HCT116 (cell line): ENCODE measurements at regions not wholly inside any gene's neighbourhood (a gene's known extent, or its start where the extent isn't known, plus 50 kb on each side); places are given as distances from the start of the nearest gene placed in this dataset.

Source experiments
- EZH2 ChIP-seq: fragments of 200-600 bp; sonication (generic); IDR thresholded peaks from 2 replicates; pipeline ENCODE4 v1.6.1; 2017; ENCODE audit warnings: antibody characterized with exemption, mixed run types
- EZH2phosphoT487 ChIP-seq: fragments of 200-600 bp; IDR thresholded peaks from 2 replicates; pipeline ENCODE4 v1.6.1; 2018; ENCODE audit warnings: antibody characterized with exemption, borderline replicate concordance
- POLR2A ChIP-seq: IDR thresholded peaks from 2 replicates; pipeline ENCODE4 v1.7.0; 2011; ENCODE audit warnings: borderline replicate concordance; ENCODE audit not compliant: insufficient read depth, insufficient read length; ENCODE audit errors: extremely low read depth
- RAD21 ChIP-seq: IDR thresholded peaks from 2 replicates; pipeline ENCODE4 v1.6.1; 2012; ENCODE audit warnings: low read depth, mild to moderate bottlenecking
- ZNF274 ChIP-seq: fragments of 200-500 bp; sonication (Bioruptor generic); IDR thresholded peaks from 2 replicates; pipeline ENCODE4 v1.6.1; 2014; ENCODE audit warnings: mild to moderate bottlenecking, low read depth, low read length, inconsistent platforms
- TF ChIP-seq, protein P1 (sequence below), 3 experiments: fragments of 200-600 bp in 1 of 3; sonication (generic) in 1 of 3; IDR thresholded peaks in 2 of 3; conservative IDR thresholded peaks in 1 of 3; 2 replicates each; pipeline ENCODE4 v1.5.1; 2012 to 2017; ENCODE audit warnings: low read depth in 2 of 3, low read length in 2 of 3, antibody characterized with exemption in 1 of 3, borderline replicate concordance in 1 of 3, control low read depth in 1 of 3, mild to moderate bottlenecking in 1 of 3, mixed read lengths in 1 of 3, mixed run types in 1 of 3, moderate library complexity in 1 of 3; ENCODE audit not compliant: insufficient read depth in 1 of 3
- TF ChIP-seq, protein P2 (sequence below): IDR thresholded peaks from 2 replicates; pipeline ENCODE4 v1.6.1; 2012; ENCODE audit warnings: low read depth
- TF ChIP-seq, protein P3 (sequence below): IDR thresholded peaks from 2 replicates; pipeline ENCODE4 v1.6.1; 2012
- TF ChIP-seq, protein P4 (sequence below): IDR thresholded peaks from 2 replicates; pipeline ENCODE4 v1.6.1; 2012

DNA sequence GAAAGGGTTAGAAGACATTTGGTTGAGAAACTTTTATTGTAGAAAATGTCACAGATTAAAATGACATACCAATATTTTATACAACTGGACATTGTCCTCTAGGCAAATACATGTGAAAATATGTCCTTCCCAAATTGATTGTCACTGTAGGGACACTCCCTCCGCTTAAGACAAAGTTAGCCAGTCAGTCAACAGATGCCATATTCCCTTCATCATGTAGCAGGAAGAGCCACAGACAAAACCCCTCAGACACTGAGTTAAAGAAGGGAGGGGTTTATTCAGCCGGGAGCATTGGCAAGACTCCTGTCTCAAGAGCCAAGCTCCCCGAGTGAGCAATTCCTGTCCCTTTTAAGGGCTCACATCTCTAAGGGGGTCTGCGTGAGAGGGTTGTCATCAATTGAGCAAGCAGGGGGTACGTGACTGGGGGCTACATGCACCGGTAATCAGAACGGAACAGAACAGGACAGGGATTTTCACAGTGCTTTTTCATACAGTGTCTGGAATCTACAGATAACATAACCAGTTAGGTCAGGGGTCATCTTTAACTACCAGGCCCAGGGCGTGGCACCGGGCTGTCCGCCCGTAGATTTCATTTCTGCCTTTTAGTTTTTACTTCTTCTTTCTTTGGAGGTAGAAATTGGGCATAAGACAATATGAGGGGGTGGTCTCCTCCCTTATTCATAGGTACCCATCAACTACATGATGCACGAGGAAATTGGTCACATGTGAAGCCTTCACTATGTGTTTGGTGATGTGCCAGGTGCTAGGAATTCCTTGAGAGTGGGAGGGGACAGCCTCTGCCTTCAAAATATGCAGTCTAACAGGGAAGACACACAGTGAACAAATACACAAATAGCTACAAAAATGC lies 155.7 kb upstream of the CDYL start:
- TF ChIP-seq, protein P1, sequence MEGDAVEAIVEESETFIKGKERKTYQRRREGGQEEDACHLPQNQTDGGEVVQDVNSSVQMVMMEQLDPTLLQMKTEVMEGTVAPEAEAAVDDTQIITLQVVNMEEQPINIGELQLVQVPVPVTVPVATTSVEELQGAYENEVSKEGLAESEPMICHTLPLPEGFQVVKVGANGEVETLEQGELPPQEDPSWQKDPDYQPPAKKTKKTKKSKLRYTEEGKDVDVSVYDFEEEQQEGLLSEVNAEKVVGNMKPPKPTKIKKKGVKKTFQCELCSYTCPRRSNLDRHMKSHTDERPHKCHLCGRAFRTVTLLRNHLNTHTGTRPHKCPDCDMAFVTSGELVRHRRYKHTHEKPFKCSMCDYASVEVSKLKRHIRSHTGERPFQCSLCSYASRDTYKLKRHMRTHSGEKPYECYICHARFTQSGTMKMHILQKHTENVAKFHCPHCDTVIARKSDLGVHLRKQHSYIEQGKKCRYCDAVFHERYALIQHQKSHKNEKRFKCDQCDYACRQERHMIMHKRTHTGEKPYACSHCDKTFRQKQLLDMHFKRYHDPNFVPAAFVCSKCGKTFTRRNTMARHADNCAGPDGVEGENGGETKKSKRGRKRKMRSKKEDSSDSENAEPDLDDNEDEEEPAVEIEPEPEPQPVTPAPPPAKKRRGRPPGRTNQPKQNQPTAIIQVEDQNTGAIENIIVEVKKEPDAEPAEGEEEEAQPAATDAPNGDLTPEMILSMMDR (IDR thresholded peaks at IDR 0.05 in 2 of 3, conservative IDR thresholded peaks at IDR 0.05 in 1 of 3; ENCODE audit: borderline replicate concordance in 1 of 3, insufficient read depth in 1 of 3, low read depth in 2 of 3, low read length in 2 of 3), result no peak
- TF ChIP-seq EZH2, result no peak
- TF ChIP-seq, protein P2, sequence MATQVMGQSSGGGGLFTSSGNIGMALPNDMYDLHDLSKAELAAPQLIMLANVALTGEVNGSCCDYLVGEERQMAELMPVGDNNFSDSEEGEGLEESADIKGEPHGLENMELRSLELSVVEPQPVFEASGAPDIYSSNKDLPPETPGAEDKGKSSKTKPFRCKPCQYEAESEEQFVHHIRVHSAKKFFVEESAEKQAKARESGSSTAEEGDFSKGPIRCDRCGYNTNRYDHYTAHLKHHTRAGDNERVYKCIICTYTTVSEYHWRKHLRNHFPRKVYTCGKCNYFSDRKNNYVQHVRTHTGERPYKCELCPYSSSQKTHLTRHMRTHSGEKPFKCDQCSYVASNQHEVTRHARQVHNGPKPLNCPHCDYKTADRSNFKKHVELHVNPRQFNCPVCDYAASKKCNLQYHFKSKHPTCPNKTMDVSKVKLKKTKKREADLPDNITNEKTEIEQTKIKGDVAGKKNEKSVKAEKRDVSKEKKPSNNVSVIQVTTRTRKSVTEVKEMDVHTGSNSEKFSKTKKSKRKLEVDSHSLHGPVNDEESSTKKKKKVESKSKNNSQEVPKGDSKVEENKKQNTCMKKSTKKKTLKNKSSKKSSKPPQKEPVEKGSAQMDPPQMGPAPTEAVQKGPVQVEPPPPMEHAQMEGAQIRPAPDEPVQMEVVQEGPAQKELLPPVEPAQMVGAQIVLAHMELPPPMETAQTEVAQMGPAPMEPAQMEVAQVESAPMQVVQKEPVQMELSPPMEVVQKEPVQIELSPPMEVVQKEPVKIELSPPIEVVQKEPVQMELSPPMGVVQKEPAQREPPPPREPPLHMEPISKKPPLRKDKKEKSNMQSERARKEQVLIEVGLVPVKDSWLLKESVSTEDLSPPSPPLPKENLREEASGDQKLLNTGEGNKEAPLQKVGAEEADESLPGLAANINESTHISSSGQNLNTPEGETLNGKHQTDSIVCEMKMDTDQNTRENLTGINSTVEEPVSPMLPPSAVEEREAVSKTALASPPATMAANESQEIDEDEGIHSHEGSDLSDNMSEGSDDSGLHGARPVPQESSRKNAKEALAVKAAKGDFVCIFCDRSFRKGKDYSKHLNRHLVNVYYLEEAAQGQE, result no peak
- TF ChIP-seq, protein P3, sequence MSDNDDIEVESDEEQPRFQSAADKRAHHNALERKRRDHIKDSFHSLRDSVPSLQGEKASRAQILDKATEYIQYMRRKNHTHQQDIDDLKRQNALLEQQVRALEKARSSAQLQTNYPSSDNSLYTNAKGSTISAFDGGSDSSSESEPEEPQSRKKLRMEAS, result no peak
- no peak for TF ChIP-seq POLR2A
- no peak for TF ChIP-seq RAD21
- TF ChIP-seq, protein P4, sequence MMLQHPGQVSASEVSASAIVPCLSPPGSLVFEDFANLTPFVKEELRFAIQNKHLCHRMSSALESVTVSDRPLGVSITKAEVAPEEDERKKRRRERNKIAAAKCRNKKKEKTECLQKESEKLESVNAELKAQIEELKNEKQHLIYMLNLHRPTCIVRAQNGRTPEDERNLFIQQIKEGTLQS, result no peak
- no peak for TF ChIP-seq EZH2phosphoT487
- TF ChIP-seq ZNF274, result no peak
